CD14-positive monocyte (primary cell): ENCODE measurements at regions not wholly inside any gene's neighbourhood (a gene's known extent, or its start where the extent isn't known, plus 50 kb on each side); places are given as distances from the start of the nearest gene placed in this dataset.

Source experiments
- DNase-seq, 3 donors: peaks; one replicate each; pipeline ENCODE4 v3.0.0-alpha.2; 2011 to 2022
- H2AFZ ChIP-seq: 2 replicates; pipeline ENCODE4 v1.6.0; 2012; ENCODE audit warnings: mild to moderate bottlenecking, low read depth, low read length, inconsistent platforms; ENCODE audit not compliant: insufficient read depth, poor library complexity, severe bottlenecking
- H3K27ac ChIP-seq, 2 donors: 1 replicate in 1 of 2; 2 replicates in 1 of 2; pipeline ENCODE4 v1.5.1; 2012 to 2013; ENCODE audit warnings: low read length in 2 of 2, control low read depth in 1 of 2, inconsistent platforms in 1 of 2, low read depth in 1 of 2, mild to moderate bottlenecking in 1 of 2
- H3K27me3 ChIP-seq, 2 donors: one replicate each; pipeline versions ENCODE4 v1.6.0 to v1.6.1; 2011 to 2013; ENCODE audit warnings: low read length in 2 of 2; ENCODE audit not compliant: control insufficient read depth in 2 of 2, insufficient read depth in 2 of 2
- H3K36me3 ChIP-seq, 2 donors: replicated peaks in 1 of 2; 1 replicate in 1 of 2; 2 replicates in 1 of 2; pipeline versions ENCODE4 v1.5.1 to v1.6.1; 2012 to 2013; ENCODE audit warnings: low read length in 2 of 2, control low read depth in 1 of 2, inconsistent platforms in 1 of 2, mild to moderate bottlenecking in 1 of 2; ENCODE audit not compliant: insufficient read depth in 2 of 2, control insufficient read depth in 1 of 2
- H3K4me1 ChIP-seq, 2 donors: 1 replicate in 1 of 2; 2 replicates in 1 of 2; pipeline versions ENCODE4 v1.5.1 to v1.6.1; 2012 to 2013; ENCODE audit warnings: low read length in 2 of 2, control low read depth in 1 of 2, inconsistent platforms in 1 of 2, mild to moderate bottlenecking in 1 of 2, moderate library complexity in 1 of 2; ENCODE audit not compliant: insufficient read depth in 2 of 2, control insufficient read depth in 1 of 2
- H3K4me2 ChIP-seq: replicated peaks from 2 replicates; pipeline ENCODE3; 2012; ENCODE audit warnings: low read length, moderate library complexity, mild to moderate bottlenecking; ENCODE audit not compliant: poor library complexity, severe bottlenecking; ENCODE audit errors: extremely low read depth
- H3K4me3 ChIP-seq, 3 experiments: fragments of 200-600 bp in 1 of 3; sonication (generic) in 1 of 3; replicated peaks in 1 of 3; 1 replicate in 2 of 3; 2 replicates in 1 of 3; pipeline ENCODE4 v1.5.1; 2011 to 2013; ENCODE audit warnings: low read length in 3 of 3, mild to moderate bottlenecking in 3 of 3, control low read depth in 2 of 3, low read depth in 2 of 3, inconsistent platforms in 1 of 3, moderate library complexity in 1 of 3
- H3K79me2 ChIP-seq: 2 replicates; pipeline ENCODE4 v1.6.0; 2012; ENCODE audit warnings: mild to moderate bottlenecking, control low read depth, inconsistent platforms, low read length, moderate library complexity; ENCODE audit not compliant: insufficient read depth
- H3K9ac ChIP-seq: 2 replicates; pipeline ENCODE4 v1.6.0; 2017; ENCODE audit warnings: low read length, mild to moderate bottlenecking; ENCODE audit not compliant: insufficient read depth, poor library complexity, severe bottlenecking
- H3K9me3 ChIP-seq, 2 donors: replicated peaks in 1 of 2; 1 replicate in 1 of 2; 2 replicates in 1 of 2; pipeline versions ENCODE4 v1.5.1 to v1.6.1; 2012 to 2013; ENCODE audit warnings: low read length in 2 of 2, control low read depth in 1 of 2; ENCODE audit not compliant: control insufficient read depth in 1 of 2, insufficient read depth in 1 of 2
- H4K20me1 ChIP-seq: 2 replicates; pipeline ENCODE4 v1.6.0; 2012; ENCODE audit warnings: mild to moderate bottlenecking, low read length, control low read depth, moderate library complexity; ENCODE audit not compliant: insufficient read depth
- H3K27ac Mint-ChIP-seq, 7 donors: one replicate each; pipeline ENCODE4 v1.8.0; 2020; ENCODE audit warnings: mild to moderate bottlenecking in 7 of 7, mixed read lengths in 7 of 7, moderate library complexity in 6 of 7, inconsistent platforms in 2 of 7
- H3K27me3 Mint-ChIP-seq, 3 donors: one replicate each; pipeline ENCODE4 v1.8.0; 2021 to 2022; ENCODE audit warnings: low read depth in 3 of 3, mild to moderate bottlenecking in 3 of 3, mixed read lengths in 3 of 3, moderate library complexity in 3 of 3, inconsistent platforms in 1 of 3
- H3K36me3 Mint-ChIP-seq, 2 donors: one replicate each; pipeline ENCODE4 v1.8.0; 2020; ENCODE audit warnings: mixed read lengths in 2 of 2, inconsistent platforms in 1 of 2, mild to moderate bottlenecking in 1 of 2
- H3K4me1 Mint-ChIP-seq: one replicate; pipeline ENCODE4 v1.8.0; 2020; ENCODE audit warnings: mild to moderate bottlenecking, mixed read lengths
- H3K4me3 Mint-ChIP-seq, 2 donors: one replicate each; pipeline ENCODE4 v1.8.0; 2020; ENCODE audit warnings: mild to moderate bottlenecking in 2 of 2, mixed read lengths in 2 of 2, moderate library complexity in 1 of 2
- H3K9me3 Mint-ChIP-seq, 7 donors: one replicate each; pipeline ENCODE4 v1.8.0; 2020 to 2022; ENCODE audit warnings: mixed read lengths in 7 of 7, mild to moderate bottlenecking in 6 of 7, moderate library complexity in 6 of 7, inconsistent platforms in 2 of 7
- WGBS: methylation state at CpG from one replicate; pipeline ENCODE4 v1.1.5; 2013; ENCODE audit warnings: missing lambda C conversion rate; ENCODE audit not compliant: insufficient coverage; 5-methylcytosine and 5-hydroxymethylcytosine counted together
- intact Hi-C, 2 donors: fragments of 100-400 bp; cut with micrococcal nuclease; formaldehyde crosslinking; loops; one replicate each; pipeline versions ENCODE4 v1.15.0 to v1.15.1; 2023
- TF ChIP-seq, protein P1 (sequence below): fragments of 200-600 bp; IDR thresholded peaks from one replicate; pipeline ENCODE4 v1.8.0; 2022; ENCODE audit warnings: antibody characterized with exemption, mild to moderate bottlenecking

GRCh38 chr16:35255816-35256215 is 1796.4 kb downstream of the TP53TG3F start:
- peaks cover 11 to 44% (median 23%) of the 10 kb centered on the region in 7 donors for H3K9me3 Mint-ChIP-seq
- H3K4me1 Mint-ChIP-seq = no peaks in the 10 kb centered on the region
- no peak overlapping the region for H3K27ac Mint-ChIP-seq
- Histone ChIP-seq H4K20me1 (no peaks in the 10 kb centered on the region), H3K9ac (no peak overlapping the region), H3K27ac (no peak overlapping the region), H3K36me3 (no peaks in the 10 kb centered on the region), H3K4me3 (no peak overlapping the region), H3K4me2 (no peak overlapping the region), H2AFZ (no peak overlapping the region), H3K4me1 (no peaks in the 10 kb centered on the region), H3K79me2 (no peaks in the 10 kb centered on the region), H3K9me3 (peaks cover 26 to 50% of the 10 kb centered on the region in 2 donors), H3K27me3 (no peaks in the 10 kb centered on the region)
- no peaks in the 10 kb centered on the region for H3K36me3 Mint-ChIP-seq
- TF ChIP-seq, protein P1, sequence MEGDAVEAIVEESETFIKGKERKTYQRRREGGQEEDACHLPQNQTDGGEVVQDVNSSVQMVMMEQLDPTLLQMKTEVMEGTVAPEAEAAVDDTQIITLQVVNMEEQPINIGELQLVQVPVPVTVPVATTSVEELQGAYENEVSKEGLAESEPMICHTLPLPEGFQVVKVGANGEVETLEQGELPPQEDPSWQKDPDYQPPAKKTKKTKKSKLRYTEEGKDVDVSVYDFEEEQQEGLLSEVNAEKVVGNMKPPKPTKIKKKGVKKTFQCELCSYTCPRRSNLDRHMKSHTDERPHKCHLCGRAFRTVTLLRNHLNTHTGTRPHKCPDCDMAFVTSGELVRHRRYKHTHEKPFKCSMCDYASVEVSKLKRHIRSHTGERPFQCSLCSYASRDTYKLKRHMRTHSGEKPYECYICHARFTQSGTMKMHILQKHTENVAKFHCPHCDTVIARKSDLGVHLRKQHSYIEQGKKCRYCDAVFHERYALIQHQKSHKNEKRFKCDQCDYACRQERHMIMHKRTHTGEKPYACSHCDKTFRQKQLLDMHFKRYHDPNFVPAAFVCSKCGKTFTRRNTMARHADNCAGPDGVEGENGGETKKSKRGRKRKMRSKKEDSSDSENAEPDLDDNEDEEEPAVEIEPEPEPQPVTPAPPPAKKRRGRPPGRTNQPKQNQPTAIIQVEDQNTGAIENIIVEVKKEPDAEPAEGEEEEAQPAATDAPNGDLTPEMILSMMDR = no peak
- WGBS = 56% methylated on average over 5 of the region's 11 CpGs
- intact Hi-C loops = no loop called here
- no peak for DNase-seq
- H3K4me3 Mint-ChIP-seq = no peak overlapping the region
- H3K27me3 Mint-ChIP-seq = no peaks in the 10 kb centered on the region

DNA sequence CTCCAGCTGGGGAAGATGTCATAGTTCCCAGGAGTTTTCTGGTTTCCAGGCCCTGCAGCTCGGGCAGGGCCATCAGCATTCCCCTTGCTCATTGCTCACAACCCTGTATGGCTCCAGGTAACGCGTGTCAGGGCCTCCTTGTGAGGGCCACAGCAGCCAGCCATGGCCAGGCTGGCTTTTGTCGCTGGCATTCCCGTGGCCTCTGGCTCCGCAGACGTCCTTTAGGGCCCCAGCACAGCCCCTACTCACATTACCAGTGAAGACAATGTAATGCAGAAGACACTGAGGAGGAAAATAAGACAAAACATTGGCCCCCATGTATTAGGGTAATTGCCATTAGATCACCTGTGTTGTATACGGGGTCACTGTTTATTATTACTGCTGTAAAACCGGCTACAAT is 1799.0 kb downstream of the TP53TG3F start:
- no peak overlapping the region for H3K4me3 ChIP-seq
- no peak overlapping the region for H3K9ac ChIP-seq
- no peaks in the 10 kb centered on the region for H3K36me3 ChIP-seq
- H3K4me2 ChIP-seq = no peak overlapping the region
- no peak overlapping the region for H2AFZ ChIP-seq
- intact Hi-C loops = no loop called here
- H3K27ac Mint-ChIP-seq = no peak overlapping the region
- no peaks in the 10 kb centered on the region for H3K27me3 Mint-ChIP-seq
- 72% methylated on average over 5 of the region's 9 CpGs for WGBS
- no peaks in the 10 kb centered on the region for H4K20me1 ChIP-seq
- no peaks in the 10 kb centered on the region for H3K79me2 ChIP-seq
- H3K36me3 Mint-ChIP-seq = no peaks in the 10 kb centered on the region
- peaks cover 20 to 34% of the 10 kb centered on the region in 2 donors for H3K9me3 ChIP-seq
- H3K9me3 Mint-ChIP-seq = peaks cover 4 to 29% (median 11%) of the 10 kb centered on the region in 7 donors
- DNase-seq = no peak
- H3K27me3 ChIP-seq = no peaks in the 10 kb centered on the region
- TF ChIP-seq, protein P1 = no peak
- no peak overlapping the region for H3K27ac ChIP-seq
- no peaks in the 10 kb centered on the region for H3K4me1 ChIP-seq
- H3K4me3 Mint-ChIP-seq = no peak overlapping the region
- no peaks in the 10 kb centered on the region for H3K4me1 Mint-ChIP-seq
